ENCODE measurements at regions not wholly inside any gene's neighbourhood (a gene's known extent, or its start where the extent isn't known, plus 50 kb on each side); places are given as distances from the start of the nearest gene placed in this dataset.
"Not testable (repeated sequence)": the region's sequence is repeated elsewhere in the genome, so short reads cannot be mapped to it uniquely, and the experiment has no call there.

- no peak for DNase-seq
- intact Hi-C loops (cut with DNase I, micrococcal nuclease) = no loop called here
- ATAC-seq = no peak
Measured at GRCh38 chr5:145479271-145479670, 355.9 kb downstream of the PRELID2 start.

DNA sequence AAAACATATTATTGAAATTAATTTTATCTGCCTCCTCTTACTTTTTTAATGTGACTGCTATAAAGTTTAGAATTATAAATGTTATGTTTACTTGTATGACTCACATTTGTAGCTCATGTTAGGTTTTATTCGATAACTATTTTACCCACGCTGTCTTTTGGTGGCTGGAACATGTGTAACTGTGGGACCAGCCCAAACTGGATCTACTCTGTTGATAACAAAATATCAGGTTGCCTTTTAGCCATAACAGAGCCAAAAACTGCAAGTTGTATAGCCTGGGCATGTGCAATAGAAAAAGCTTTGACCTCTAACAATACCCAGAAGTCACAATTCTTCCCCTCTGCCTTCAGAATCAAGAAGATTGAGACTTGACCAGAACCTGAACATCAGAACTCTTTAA is 356.5 kb downstream of the PRELID2 start:
- DNase-seq (no peak), ATAC-seq (no peak)
- intact Hi-C loops (cut with DNase I, micrococcal nuclease) = no loop called here

GRCh38 chr5:145473042-145473642 is 362.0 kb downstream of the PRELID2 start:
- intact Hi-C loops (cut with DNase I, micrococcal nuclease) = no loop called here
- no peak for ATAC-seq
- DNase-seq = no peak

DNA sequence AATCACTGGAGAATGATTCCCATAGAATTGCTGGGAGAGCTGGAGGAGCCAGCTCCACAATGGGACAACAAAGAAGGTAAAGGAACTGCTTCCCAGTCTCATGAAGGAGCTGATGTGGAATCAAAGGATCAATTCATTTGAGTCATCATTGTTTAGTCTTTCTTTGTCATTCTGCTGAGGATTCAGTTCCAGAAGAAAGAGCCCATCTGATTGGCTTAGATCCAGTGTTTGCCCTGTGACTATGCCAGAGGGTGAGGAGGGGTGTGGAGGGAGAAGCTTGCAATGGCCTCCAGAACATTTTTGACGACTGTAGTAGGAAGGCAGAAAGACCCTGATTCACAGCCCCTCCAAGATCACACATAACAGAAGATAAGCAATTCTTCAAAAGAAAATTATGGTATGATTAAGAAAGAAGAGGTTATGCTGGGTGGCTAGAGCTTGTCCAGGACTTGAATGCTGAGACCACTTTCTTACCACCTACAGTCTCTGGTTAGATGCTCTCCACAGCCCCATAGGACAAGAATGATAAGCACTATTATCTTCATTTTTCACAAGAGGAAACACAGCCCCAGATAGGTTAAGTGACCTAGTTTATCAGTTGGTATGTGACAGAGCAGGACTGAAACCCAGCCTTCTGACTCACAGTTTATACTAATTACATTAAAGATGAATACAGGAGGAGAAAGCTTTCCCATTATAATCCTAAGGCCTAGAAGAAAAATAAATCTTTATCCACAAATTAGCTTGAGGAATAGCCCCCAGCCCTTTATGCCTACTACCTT is 363.1 kb downstream of the PRELID2 start:
- intact Hi-C loops (cut with DNase I, micrococcal nuclease) = no loop called here
- DNase-seq (no peak), ATAC-seq (no peak)

DNA sequence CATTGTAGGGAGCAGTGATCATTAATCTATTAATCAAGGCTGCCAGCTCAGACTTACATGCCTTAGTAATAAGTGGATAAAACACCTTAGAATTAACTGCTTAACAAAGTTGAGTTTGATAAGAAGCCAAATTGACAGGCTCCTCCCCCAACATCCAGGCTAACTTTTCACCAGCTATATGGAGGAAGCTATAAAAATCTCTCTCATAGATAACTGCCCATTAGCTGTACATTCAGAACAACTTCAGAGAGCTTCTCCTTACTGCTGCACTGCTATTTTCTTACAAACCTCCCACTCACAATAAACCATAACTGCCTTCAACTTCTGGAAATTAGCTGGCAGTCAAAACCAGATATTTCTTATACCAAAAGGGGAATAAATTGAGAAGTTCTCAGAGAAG is 364.1 kb downstream of the PRELID2 start:
- ATAC-seq = peak; percentile 58
- intact Hi-C loops (cut with DNase I, micrococcal nuclease) = no loop called here
- no peak for DNase-seq

- DNase-seq (no peak), ATAC-seq (no peak)
- intact Hi-C loops (cut with DNase I, micrococcal nuclease) = no loop called here
Measured at GRCh38 chr5:145470396-145470979, 364.7 kb downstream of the PRELID2 start.

DNA sequence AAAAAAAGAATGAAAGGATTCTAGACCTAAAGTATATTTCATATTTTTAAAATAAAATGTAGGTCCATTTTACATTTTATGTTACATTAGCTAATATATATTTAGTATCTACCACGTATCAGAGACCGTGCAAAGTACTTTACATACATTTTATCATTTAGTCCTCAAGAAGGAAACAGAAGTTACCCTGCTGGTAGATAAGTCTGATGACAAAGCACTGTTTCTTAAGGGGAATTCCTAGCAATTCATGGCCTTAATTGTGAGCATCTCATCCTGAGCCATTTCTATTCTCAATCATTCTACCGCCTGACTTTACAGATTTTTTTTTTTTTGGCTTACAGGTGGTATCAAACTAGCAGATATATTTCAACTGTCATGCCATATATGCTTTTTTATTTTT is 367.7 kb downstream of the PRELID2 start:
- ATAC-seq (no peak), DNase-seq (no peak)
- intact Hi-C loops (cut with DNase I, micrococcal nuclease) = no loop called here

- no peak for DNase-seq
- intact Hi-C loops (cut with DNase I, micrococcal nuclease) = no loop called here
- ATAC-seq = no peak
Measured at GRCh38 chr5:145466533-145466932, 368.6 kb downstream of the PRELID2 start.

- intact Hi-C loops (cut with DNase I, micrococcal nuclease) = no loop called here
- DNase-seq (no peak), ATAC-seq (no peak)
Measured at GRCh38 chr5:145465474-145466263, 369.5 kb downstream of the PRELID2 start.

GRCh38 chr5:145464171-145464570 is 371.0 kb downstream of the PRELID2 start:
- DNase-seq (no peak), ATAC-seq (no peak)
- intact Hi-C loops (cut with DNase I, micrococcal nuclease) = no loop called here

GRCh38 chr5:145463634-145464033 is 371.5 kb downstream of the PRELID2 start:
- ATAC-seq = no peak
- intact Hi-C loops (cut with DNase I, micrococcal nuclease) = no loop called here
- DNase-seq = no peak

DNA sequence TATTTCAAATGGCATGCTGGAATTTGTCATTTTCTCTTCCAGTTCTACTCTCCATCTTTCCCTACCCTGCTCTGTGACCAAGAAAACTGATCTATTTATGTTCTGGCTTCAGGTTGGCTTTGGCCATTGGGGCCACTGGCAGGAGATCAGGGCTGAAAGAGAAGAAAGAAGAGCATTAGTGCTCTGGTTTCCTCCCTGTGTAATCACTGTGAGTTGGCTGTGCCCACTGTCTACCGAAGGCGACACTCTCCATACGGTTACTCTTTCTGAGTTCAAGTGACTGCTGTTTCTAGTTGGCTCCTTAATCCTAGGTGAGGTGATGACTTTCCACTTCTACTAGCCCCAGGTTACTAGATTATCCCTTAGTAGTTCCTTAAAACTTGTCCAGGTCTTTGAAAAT is 372.6 kb downstream of the PRELID2 start:
- intact Hi-C loops (cut with DNase I, micrococcal nuclease) = no loop called here
- no peak for ATAC-seq

GRCh38 chr5:145450286-145450885 is 384.8 kb downstream of the PRELID2 start:
- intact Hi-C loops (cut with DNase I, micrococcal nuclease) = no loop called here
- no peak for DNase-seq
- ATAC-seq = no peak

More for the DNA sequence above, 372.6 kb downstream of the PRELID2 start:
- DNase-seq = no peak

GRCh38 chr5:145449794-145450193 is 385.3 kb downstream of the PRELID2 start:
- no peak for DNase-seq
- no peak for ATAC-seq
- intact Hi-C loops (cut with DNase I, micrococcal nuclease) = no loop called here

DNA sequence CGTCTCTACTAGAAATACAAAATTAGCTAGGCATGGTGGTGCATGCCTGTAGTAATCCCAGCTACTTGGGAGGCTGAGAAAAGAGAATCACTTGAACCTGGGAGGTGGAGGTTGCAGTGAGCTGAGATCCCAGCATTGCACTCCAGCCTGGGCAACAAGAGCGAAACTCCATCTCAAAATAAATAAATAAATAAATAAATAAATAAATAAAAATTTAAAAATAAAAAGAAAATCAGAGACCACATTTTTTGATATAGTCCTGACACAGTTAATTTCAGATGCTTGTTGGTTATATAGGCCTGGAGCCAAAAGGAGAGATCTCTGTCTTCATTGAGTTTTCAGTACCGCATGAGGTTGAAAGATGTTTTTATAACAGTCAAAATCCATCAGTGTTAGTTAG is 388.3 kb downstream of the PRELID2 start:
- ATAC-seq; intact Hi-C loops (cut with DNase I, micrococcal nuclease): not testable (repeated sequence)

GRCh38 chr5:145446412-145446811 is 388.7 kb downstream of the PRELID2 start:
- no peak for ATAC-seq
- intact Hi-C loops (cut with DNase I, micrococcal nuclease) = no loop called here

More for the DNA sequence above, 388.3 kb downstream of the PRELID2 start:
- not testable (repeated sequence) for DNase-seq

GRCh38 chr5:145445027-145445426 is 390.1 kb downstream of the PRELID2 start:
- intact Hi-C loops (cut with DNase I, micrococcal nuclease) = no loop called here
- no peak for ATAC-seq
- no peak for DNase-seq

More at GRCh38 chr5:145446412-145446811, 388.7 kb downstream of the PRELID2 start:
- no peak for DNase-seq

GRCh38 chr5:145443964-145444363 is 391.2 kb downstream of the PRELID2 start:
- ATAC-seq = no peak
- DNase-seq = no peak
- intact Hi-C loops (cut with DNase I, micrococcal nuclease) = no loop called here

GRCh38 chr5:145443366-145443765 is 391.8 kb downstream of the PRELID2 start:
- no peak for DNase-seq
- intact Hi-C loops (cut with DNase I, micrococcal nuclease) = no loop called here
- ATAC-seq = no peak
